Nephron progenitor cell (in vitro differentiated cells): ENCODE measurements at regions not wholly inside any gene's neighbourhood (a gene's known extent, or its start where the extent isn't known, plus 50 kb on each side); places are given as distances from the start of the nearest gene placed in this dataset.

ENCODE experiments used
- DNase-seq: peaks from one replicate; pipeline ENCODE4 v3.0.0; 2021
- H3K27ac Mint-ChIP-seq: 2 replicates; pipeline ENCODE4 v1.8.0; 2021; ENCODE audit warnings: mild to moderate bottlenecking, moderate library complexity, mixed read lengths
- H3K27me3 Mint-ChIP-seq: 2 replicates; pipeline ENCODE4 v1.8.0; 2021; ENCODE audit warnings: mild to moderate bottlenecking, low read depth, mixed read lengths; ENCODE audit not compliant: poor library complexity
- H3K36me3 Mint-ChIP-seq: 2 replicates; pipeline ENCODE4 v1.8.0; 2021; ENCODE audit warnings: low read depth, mixed read lengths
- H3K4me1 Mint-ChIP-seq: 2 replicates; pipeline ENCODE4 v1.8.0; 2021; ENCODE audit warnings: mixed read lengths
- H3K4me3 Mint-ChIP-seq: 2 replicates; pipeline ENCODE4 v1.8.0; 2021; ENCODE audit warnings: mild to moderate bottlenecking, moderate library complexity, mixed read lengths
- H3K9me3 Mint-ChIP-seq: 2 replicates; pipeline ENCODE4 v1.8.0; 2021; ENCODE audit warnings: mild to moderate bottlenecking, moderate library complexity, mixed read lengths
- TF ChIP-seq, protein P1 (sequence below): fragments of 200-600 bp; sonication (generic); IDR thresholded peaks from 2 replicates; pipeline ENCODE4 v1.5.0; 2021; ENCODE audit warnings: antibody characterized with exemption

DNA sequence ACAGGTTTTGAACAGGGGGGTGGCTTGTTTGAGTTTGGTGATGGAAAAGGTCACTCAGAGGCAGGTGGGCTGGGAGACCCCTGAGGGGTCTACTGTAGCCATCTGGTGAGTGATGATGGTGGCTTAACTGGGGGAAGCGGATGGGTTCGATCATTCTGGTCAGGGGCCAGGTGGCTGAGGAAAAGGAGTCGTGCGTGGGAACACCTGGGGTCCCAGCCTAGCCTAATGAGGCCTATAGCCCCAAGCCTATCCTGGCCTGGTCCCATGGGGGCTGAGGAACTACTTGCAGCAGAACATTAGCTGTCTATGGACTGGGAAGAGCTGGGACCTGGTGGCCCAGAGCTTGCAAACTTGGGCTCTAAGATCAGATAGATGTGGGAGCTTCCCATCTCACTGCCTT lies 158.4 kb upstream of the MYL2 start:
- Mint-ChIP-seq H3K27ac (peak overlapping the region; percentile 47), H3K27me3 (peaks cover 16% of the 10 kb centered on the region), H3K4me3 (no peak overlapping the region), H3K9me3 (no peaks in the 10 kb centered on the region), H3K4me1 (peaks cover 50% of the 10 kb centered on the region), H3K36me3 (no peaks in the 10 kb centered on the region)
- no peak for DNase-seq
- TF ChIP-seq, protein P1, sequence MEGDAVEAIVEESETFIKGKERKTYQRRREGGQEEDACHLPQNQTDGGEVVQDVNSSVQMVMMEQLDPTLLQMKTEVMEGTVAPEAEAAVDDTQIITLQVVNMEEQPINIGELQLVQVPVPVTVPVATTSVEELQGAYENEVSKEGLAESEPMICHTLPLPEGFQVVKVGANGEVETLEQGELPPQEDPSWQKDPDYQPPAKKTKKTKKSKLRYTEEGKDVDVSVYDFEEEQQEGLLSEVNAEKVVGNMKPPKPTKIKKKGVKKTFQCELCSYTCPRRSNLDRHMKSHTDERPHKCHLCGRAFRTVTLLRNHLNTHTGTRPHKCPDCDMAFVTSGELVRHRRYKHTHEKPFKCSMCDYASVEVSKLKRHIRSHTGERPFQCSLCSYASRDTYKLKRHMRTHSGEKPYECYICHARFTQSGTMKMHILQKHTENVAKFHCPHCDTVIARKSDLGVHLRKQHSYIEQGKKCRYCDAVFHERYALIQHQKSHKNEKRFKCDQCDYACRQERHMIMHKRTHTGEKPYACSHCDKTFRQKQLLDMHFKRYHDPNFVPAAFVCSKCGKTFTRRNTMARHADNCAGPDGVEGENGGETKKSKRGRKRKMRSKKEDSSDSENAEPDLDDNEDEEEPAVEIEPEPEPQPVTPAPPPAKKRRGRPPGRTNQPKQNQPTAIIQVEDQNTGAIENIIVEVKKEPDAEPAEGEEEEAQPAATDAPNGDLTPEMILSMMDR: no peak

DNA sequence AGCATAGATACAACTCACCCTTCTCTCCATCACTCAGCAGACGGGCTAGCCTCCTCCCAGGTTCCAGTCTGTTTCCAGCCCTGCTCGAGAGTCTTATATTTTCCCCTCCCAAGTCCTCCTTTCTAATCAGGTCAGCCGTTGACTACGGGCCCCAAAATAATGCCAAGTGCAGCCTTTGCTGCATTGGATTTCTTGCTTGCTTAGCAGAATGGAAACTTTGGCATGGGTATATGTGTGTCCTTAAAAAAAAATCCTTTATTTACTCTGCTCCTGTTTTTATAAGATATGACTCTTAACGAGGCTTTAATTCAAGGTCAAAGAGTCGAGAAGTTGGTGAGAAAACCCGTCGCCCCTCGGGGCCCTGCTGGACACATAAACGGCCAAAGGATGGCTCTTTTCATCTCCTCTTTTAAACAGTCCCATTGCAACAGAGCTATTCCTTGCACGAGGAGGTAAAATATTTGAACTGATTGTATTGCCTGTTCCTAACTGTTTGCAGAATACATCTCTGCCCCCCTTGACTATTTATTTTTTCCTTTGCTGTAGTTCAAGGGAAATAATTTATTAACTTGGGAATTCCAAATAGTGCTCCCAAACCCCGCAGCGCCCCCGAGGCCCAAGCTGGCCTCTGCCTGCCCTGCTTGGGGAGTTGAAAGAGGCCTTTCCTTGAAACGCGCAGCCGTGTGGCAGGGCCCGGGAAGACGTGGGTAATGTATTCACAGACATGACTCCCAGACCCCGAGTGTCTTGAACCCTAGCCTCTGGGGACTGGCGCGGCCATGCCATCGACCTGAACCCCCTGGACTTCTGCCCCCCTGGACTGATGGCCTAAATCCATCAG lies 156.5 kb upstream of the MYL2 start:
- H3K27ac Mint-ChIP-seq: peak overlapping the region; percentile 89
- no peaks in the 10 kb centered on the region for H3K36me3 Mint-ChIP-seq
- H3K27me3 Mint-ChIP-seq: peaks cover 6% of the 10 kb centered on the region

DNA sequence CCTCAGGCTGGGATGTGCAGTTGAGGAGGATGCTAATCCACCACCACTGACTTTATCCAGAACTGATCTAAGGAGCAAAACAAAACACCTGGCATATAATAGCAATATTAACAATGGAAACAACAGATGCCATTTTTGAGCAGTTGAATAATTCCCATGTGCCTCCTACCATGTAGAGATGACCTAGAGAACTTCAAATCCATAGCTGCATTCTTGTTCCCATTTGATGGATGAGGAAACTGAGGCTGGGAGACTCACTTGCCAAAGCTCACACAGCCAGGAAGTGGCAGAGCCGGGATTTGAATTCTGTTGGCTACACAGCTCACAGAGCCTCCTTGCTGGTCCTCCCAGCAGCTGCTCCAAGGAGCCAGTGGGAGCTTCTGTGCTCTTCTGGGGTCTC lies 155.8 kb upstream of the MYL2 start:
- no peak overlapping the region for H3K4me3 Mint-ChIP-seq
- peaks cover 6% of the 10 kb centered on the region for H3K9me3 Mint-ChIP-seq
- DNase-seq: no peak
- H3K4me1 Mint-ChIP-seq: peaks cover 33% of the 10 kb centered on the region
- peaks cover 6% of the 10 kb centered on the region for H3K27me3 Mint-ChIP-seq
- TF ChIP-seq, protein P1: no peak
- no peaks in the 10 kb centered on the region for H3K36me3 Mint-ChIP-seq
- H3K27ac Mint-ChIP-seq: no peak overlapping the region

More for the DNA sequence above, 156.5 kb upstream of the MYL2 start:
- H3K4me1 Mint-ChIP-seq: peaks cover 39% of the 10 kb centered on the region
- peak; percentile 17 for DNase-seq
- no peak overlapping the region for H3K4me3 Mint-ChIP-seq
- TF ChIP-seq, protein P1: no peak
- peaks cover 3% of the 10 kb centered on the region for H3K9me3 Mint-ChIP-seq

DNA sequence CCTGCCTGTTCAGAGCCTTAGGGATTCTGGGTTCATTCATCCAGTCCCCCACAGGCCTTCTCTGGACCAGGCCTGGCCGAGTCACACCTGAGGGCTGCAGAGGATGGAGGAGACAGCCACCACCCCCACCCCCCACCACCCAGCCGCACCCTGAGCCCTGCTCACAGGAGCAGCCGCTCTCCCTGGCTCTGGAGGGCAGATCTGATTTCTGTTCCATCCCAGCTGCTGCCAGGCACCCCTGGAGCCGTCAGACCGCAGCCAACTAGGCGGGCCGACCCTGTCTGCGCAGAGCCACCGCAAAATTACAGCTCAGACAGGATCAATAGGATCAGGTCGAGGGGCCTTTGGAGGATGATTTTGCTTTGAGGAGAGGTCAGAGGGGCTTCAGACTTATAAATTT lies 154.6 kb upstream of the MYL2 start:
- H3K36me3 Mint-ChIP-seq: no peaks in the 10 kb centered on the region
- H3K27ac Mint-ChIP-seq: peak overlapping the region; percentile 52
- H3K9me3 Mint-ChIP-seq: peaks cover 6% of the 10 kb centered on the region
- TF ChIP-seq, protein P1: no peak
- no peak overlapping the region for H3K4me3 Mint-ChIP-seq
- H3K27me3 Mint-ChIP-seq: peaks cover 6% of the 10 kb centered on the region
- DNase-seq: no peak
- peaks cover 29% of the 10 kb centered on the region for H3K4me1 Mint-ChIP-seq

DNA sequence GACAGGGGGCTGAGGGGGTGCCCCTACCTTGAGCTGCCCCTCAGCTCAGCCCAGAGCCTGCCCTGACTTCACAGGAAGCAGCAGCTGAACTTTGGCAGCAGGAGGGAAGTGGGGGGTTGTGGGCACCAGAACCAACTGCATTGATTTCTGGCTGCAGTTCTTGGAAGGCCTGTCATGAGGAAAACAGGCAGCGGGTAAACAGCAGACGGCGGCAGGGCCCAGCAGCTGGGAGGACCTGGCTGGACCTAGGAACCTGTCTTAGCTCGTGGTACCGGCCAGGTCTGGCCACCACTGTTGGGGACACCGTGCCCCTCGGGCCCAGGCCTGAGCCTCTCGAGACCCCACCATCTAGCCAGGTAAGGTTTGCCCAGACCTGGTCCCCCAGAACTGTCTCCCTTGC lies 154.2 kb upstream of the MYL2 start:
- no peak for DNase-seq
- TF ChIP-seq, protein P1: no peak
- Mint-ChIP-seq H3K36me3 (no peaks in the 10 kb centered on the region), H3K4me1 (peaks cover 29% of the 10 kb centered on the region), H3K4me3 (no peak overlapping the region), H3K27me3 (peaks cover 6% of the 10 kb centered on the region), H3K9me3 (peaks cover 6% of the 10 kb centered on the region), H3K27ac (no peak overlapping the region)

DNA sequence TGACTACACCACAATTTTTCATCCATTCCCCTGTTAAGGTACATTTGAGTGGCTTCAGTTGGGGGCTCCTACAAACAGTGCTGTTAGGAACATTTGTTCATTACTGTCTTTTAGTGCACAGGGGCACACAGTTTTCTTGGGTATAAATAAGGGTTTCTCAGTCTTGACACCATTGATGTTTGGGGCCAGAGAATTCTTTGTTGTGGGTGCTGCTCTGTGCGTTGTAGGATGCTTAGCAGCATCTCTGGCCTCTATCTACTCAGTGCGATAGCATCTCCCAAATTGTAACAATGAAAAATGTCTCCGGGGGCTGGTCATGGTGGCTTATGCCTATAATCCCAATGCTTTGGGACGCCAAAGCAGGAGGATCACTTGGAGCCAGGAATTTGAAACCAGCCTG lies 153.0 kb upstream of the MYL2 start:
- H3K4me1 Mint-ChIP-seq: peaks cover 36% of the 10 kb centered on the region
- no peak overlapping the region for H3K27ac Mint-ChIP-seq

More for the DNA sequence above, 153.0 kb upstream of the MYL2 start:
- TF ChIP-seq, protein P1: no peak
- Mint-ChIP-seq H3K9me3 (peaks cover 6% of the 10 kb centered on the region), H3K36me3 (no peaks in the 10 kb centered on the region), H3K4me3 (no peak overlapping the region), H3K27me3 (peaks cover 2% of the 10 kb centered on the region)
- no peak for DNase-seq
